ENCODE measurements at regions not wholly inside any gene's neighbourhood (a gene's known extent, or its start where the extent isn't known, plus 50 kb on each side); places are given as distances from the start of the nearest gene placed in this dataset.

DNA sequence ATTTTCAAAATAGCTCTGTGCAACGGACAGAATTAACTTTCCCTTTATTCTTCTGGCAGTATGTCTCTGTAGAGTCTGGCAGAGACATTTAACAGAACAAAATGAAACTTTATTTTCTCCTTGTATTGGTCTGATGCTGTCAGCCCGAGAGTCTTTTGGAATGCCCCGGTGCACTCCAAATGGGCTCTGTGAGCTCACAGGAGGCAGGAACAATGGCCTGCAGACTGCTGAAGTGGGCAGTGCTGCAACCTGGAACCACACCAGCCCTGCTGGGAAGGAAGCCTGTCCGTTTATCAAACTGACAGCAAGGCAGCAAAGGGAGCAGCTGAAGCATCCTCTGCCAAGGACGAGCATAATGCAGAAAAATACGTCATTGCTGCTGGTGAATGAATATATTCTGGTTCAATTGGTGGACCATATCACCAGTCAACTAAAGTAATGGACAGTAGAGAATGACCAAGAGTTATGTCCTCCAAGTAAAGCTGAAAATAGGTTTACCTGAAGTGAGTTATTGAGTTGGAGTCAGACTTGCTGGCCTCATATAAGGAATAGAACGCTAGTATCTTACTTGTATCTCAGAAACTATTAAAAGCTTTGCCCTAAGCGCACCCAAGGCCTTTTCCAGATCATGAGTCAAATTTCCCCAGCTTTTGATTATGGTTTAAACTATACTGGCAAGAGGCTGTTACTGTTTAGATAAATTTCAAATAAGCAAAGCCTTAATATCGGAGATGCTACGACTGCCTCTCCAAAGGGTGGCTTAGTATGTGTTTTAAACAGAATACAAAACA is 207.6 kb upstream of the TANK start:
- TF ChIP-seq, protein P1, sequence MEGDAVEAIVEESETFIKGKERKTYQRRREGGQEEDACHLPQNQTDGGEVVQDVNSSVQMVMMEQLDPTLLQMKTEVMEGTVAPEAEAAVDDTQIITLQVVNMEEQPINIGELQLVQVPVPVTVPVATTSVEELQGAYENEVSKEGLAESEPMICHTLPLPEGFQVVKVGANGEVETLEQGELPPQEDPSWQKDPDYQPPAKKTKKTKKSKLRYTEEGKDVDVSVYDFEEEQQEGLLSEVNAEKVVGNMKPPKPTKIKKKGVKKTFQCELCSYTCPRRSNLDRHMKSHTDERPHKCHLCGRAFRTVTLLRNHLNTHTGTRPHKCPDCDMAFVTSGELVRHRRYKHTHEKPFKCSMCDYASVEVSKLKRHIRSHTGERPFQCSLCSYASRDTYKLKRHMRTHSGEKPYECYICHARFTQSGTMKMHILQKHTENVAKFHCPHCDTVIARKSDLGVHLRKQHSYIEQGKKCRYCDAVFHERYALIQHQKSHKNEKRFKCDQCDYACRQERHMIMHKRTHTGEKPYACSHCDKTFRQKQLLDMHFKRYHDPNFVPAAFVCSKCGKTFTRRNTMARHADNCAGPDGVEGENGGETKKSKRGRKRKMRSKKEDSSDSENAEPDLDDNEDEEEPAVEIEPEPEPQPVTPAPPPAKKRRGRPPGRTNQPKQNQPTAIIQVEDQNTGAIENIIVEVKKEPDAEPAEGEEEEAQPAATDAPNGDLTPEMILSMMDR (conservative IDR thresholded peaks at IDR 0.05; ENCODE audit: low read length), result no peak
- TF ChIP-seq EZH2phosphoT487 (IDR thresholded peaks at IDR 0.05; ENCODE audit: borderline replicate concordance), result no peak
- H3K4me1 ChIP-seq (ENCODE audit: insufficient read depth, low read length, poor library complexity, severe bottlenecking), result peaks cover 29% of the 10 kb centered on the region
- no peaks in the 10 kb centered on the region; the same call in 1 of the 2 replicates for H3F3A ChIP-seq (ENCODE audit: low read depth)
- no peak overlapping the region for H3K4me3 ChIP-seq (ENCODE audit: low read length, poor library complexity, severe bottlenecking)
- H3K9me3 ChIP-seq (ENCODE audit: insufficient read depth, low read depth, low read length), result no peaks in the 10 kb centered on the region
- no peaks in the 10 kb centered on the region for H3K27me3 ChIP-seq (ENCODE audit: insufficient read depth, low read length, poor library complexity, severe bottlenecking)
- H2AFZ ChIP-seq (ENCODE audit: low read length), result no peak overlapping the region
- H4K20me1 ChIP-seq (ENCODE audit: insufficient read depth, low read length, poor library complexity, severe bottlenecking), result no peaks in the 10 kb centered on the region
- H3K79me2 ChIP-seq (ENCODE audit: insufficient read depth, low read length), result no peaks in the 10 kb centered on the region
- no peak overlapping the region for H3K9ac ChIP-seq (ENCODE audit: low read depth, low read length, poor library complexity, severe bottlenecking)
- no peaks in the 10 kb centered on the region for H3K9me2 ChIP-seq (replicated peaks; ENCODE audit: low read depth, low read length)
- no peaks in the 10 kb centered on the region for H3K36me3 ChIP-seq (ENCODE audit: insufficient read depth, low read length)
- H3K4me2 ChIP-seq (ENCODE audit: low read depth, low read length, poor library complexity, severe bottlenecking), result no peak overlapping the region

DNA sequence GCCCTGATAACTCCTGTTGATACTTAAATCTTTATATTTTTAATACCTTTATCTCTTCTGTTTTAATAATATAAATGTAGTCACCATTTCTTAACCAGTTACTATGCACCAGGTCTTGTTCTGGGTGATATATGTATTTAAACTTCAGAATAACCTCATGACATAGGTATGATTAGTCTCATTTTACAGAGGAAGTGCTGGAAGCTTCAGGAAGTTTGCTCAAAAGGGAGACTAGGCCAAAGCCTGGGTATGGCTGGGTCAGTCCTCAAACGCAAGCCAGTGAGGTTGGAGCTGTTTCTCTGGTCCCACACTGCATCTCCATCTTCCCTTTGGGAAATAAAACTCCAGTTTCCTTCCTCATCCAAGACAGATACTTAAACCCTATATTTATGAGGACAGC is 204.7 kb upstream of the TANK start:
- H3K9me3 ChIP-seq (ENCODE audit: insufficient read depth, low read depth, low read length), result no peaks in the 10 kb centered on the region

DNA sequence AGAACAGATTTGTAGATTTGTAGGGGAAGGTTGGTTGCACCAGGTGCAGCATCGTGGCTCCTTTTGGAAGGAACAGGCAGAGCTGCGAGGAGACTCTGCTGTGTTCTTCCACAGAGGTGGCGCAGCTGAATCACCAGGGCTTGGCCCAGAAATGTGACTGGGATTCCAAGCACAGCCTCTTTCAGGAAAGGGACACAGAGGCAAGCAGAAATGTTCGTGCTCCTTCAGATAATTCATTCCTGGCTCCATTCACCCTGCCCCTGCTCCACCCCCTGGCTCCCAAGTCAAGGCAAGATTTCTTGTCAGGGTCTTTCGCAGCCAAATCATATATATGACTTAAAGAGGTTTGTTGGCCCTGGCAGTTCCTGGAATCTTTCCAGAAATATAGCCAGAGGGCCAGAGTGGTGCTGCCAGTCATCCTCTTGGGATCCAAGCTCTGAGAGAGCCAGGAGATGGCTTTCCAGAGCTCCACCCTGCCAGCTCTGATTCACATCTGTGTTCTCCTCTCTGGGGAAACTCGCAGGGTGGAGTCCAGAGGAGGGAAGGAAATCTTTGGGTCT is 203.9 kb upstream of the TANK start:
- Histone ChIP-seq H3K36me3 (ENCODE audit: insufficient read depth, low read length) (no peaks in the 10 kb centered on the region), H3K27me3 (ENCODE audit: insufficient read depth, low read length, poor library complexity, severe bottlenecking) (no peaks in the 10 kb centered on the region), H3K4me2 (ENCODE audit: low read depth, low read length, poor library complexity, severe bottlenecking) (peak overlapping the region; percentile 25), H2AFZ (ENCODE audit: low read length) (no peak overlapping the region), H3K9me2 (replicated peaks; ENCODE audit: low read depth, low read length) (no peaks in the 10 kb centered on the region), H3K4me1 (ENCODE audit: insufficient read depth, low read length, poor library complexity, severe bottlenecking) (peaks cover 35% of the 10 kb centered on the region), H3K4me3 (ENCODE audit: low read length, poor library complexity, severe bottlenecking) (no peak overlapping the region), H3F3A (ENCODE audit: low read depth) (no peaks in the 10 kb centered on the region; the same call in 1 of the 2 replicates), H3K79me2 (ENCODE audit: insufficient read depth, low read length) (no peaks in the 10 kb centered on the region), H3K9ac (ENCODE audit: low read depth, low read length, poor library complexity, severe bottlenecking) (no peak overlapping the region), H3K9me3 (ENCODE audit: insufficient read depth, low read depth, low read length) (no peaks in the 10 kb centered on the region), H4K20me1 (ENCODE audit: insufficient read depth, low read length, poor library complexity, severe bottlenecking) (no peaks in the 10 kb centered on the region)
- TF ChIP-seq, protein P1 (conservative IDR thresholded peaks at IDR 0.05; ENCODE audit: low read length), result no peak
- TF ChIP-seq EZH2phosphoT487 (IDR thresholded peaks at IDR 0.05; ENCODE audit: borderline replicate concordance), result no peak

More for the DNA sequence above, 204.7 kb upstream of the TANK start:
- Histone ChIP-seq H3F3A (ENCODE audit: low read depth) (no peaks in the 10 kb centered on the region; the same call in 1 of the 2 replicates), H3K9ac (ENCODE audit: low read depth, low read length, poor library complexity, severe bottlenecking) (no peak overlapping the region), H3K4me2 (ENCODE audit: low read depth, low read length, poor library complexity, severe bottlenecking) (peak overlapping the region; percentile 25), H4K20me1 (ENCODE audit: insufficient read depth, low read length, poor library complexity, severe bottlenecking) (no peaks in the 10 kb centered on the region), H3K27me3 (ENCODE audit: insufficient read depth, low read length, poor library complexity, severe bottlenecking) (no peaks in the 10 kb centered on the region), H3K36me3 (ENCODE audit: insufficient read depth, low read length) (no peaks in the 10 kb centered on the region), H2AFZ (ENCODE audit: low read length) (no peak overlapping the region), H3K4me3 (ENCODE audit: low read length, poor library complexity, severe bottlenecking) (no peak overlapping the region), H3K79me2 (ENCODE audit: insufficient read depth, low read length) (no peaks in the 10 kb centered on the region), H3K9me2 (replicated peaks; ENCODE audit: low read depth, low read length) (no peaks in the 10 kb centered on the region), H3K4me1 (ENCODE audit: insufficient read depth, low read length, poor library complexity, severe bottlenecking) (peaks cover 35% of the 10 kb centered on the region)
- TF ChIP-seq, protein P1 (conservative IDR thresholded peaks at IDR 0.05; ENCODE audit: low read length), result no peak
- no peak for TF ChIP-seq EZH2phosphoT487 (IDR thresholded peaks at IDR 0.05; ENCODE audit: borderline replicate concordance)

Data from Loucy (cell line).